Large intestine (tissue), 3 donors: ENCODE measurements at regions not wholly inside any gene's neighbourhood (a gene's known extent, or its start where the extent isn't known, plus 50 kb on each side); places are given as distances from the start of the nearest gene placed in this dataset.
A peak's percentile ranks its signal among the peaks of the same experiment; 100 is the strongest.

Experiments
- DNase-seq, 2 donors: peaks; one replicate each; pipeline versions ENCODE4 v3.0.0 to v3.0.0-alpha.2; 2013
- H3K27ac ChIP-seq: one replicate; pipeline ENCODE4 v1.5.1; 2013; ENCODE audit warnings: low read length
- H3K27me3 ChIP-seq: 2 replicates; pipeline ENCODE4 v1.6.1; 2013; ENCODE audit warnings: low read length; ENCODE audit not compliant: control insufficient read depth, insufficient read depth
- H3K36me3 ChIP-seq: 2 replicates; pipeline ENCODE4 v1.6.1; 2013; ENCODE audit warnings: low read length; ENCODE audit not compliant: control insufficient read depth, insufficient read depth
- H3K4me1 ChIP-seq: one replicate; pipeline ENCODE4 v1.6.1; 2013; ENCODE audit warnings: low read length; ENCODE audit not compliant: control insufficient read depth, insufficient read depth
- H3K4me3 ChIP-seq: one replicate; pipeline ENCODE4 v1.5.1; 2013; ENCODE audit warnings: low read length
- H3K9me3 ChIP-seq: one replicate; pipeline ENCODE4 v1.6.1; 2013; ENCODE audit warnings: mild to moderate bottlenecking, low read depth, low read length, moderate library complexity; ENCODE audit not compliant: control insufficient read depth
- WGBS: methylation state at CpG from one replicate; pipeline ENCODE4 v1.1.5; 2013; ENCODE audit warnings: low lambda C conversion rate; ENCODE audit not compliant: insufficient coverage; 5-methylcytosine and 5-hydroxymethylcytosine counted together

DNA sequence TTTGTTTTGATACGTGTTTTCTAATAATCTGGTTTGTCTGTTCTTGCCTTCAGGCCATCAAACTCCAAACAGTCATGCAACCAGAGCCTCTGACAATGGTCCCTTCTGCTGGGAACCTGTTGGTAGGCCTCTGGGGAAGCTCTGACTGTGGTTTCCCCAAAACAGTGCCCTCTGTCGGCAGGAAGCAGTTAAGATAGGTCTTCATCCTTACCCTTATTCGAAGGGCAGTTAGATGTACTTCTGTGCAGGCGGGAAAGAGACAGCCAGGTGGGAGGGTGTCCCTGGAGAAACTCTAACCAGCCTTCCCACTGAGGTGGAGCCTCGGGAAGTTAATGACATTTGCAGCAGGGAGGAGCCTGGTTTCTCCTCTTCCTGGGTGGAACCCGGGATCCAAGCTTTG lies 81.6 kb upstream of the CHMP2B start:
- Histone ChIP-seq H3K27me3 (no peaks in the 10 kb centered on the region), H3K4me1 (no peaks in the 10 kb centered on the region), H3K36me3 (no peaks in the 10 kb centered on the region), H3K4me3 (no peak overlapping the region), H3K27ac (no peak overlapping the region), H3K9me3 (peaks cover 11% of the 10 kb centered on the region)
- no CpG with 5 or more reads among the region's 6 CpGs for WGBS
- no peak for DNase-seq

DNA sequence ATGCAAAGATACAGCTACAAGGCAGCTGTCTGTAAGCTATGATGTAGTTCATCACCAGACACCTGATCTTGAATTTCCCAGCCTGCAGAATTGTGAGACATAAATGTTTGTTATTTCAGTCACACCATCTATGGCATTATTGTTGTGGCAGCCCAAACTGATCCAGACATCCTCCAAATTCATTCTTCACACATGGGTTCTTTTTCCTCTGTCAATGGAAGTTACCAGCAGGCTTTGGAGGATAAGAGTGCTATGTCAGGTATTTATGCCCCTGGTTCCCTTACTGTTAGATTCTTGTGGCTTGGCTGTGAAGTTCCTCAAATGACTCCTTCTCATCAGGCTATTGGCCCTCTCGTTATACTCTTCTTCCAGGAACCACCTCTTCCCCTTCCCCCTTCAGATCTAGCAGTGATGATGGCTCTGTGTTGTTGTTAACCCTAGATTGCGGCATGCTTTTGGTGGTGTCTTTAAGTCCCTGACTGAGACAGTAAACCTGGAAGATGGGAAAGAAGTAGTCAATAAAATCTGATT lies 91.0 kb upstream of the CHMP2B start:
- no peak overlapping the region for H3K27ac ChIP-seq
- DNase-seq = no peak
- WGBS = no CpG with 5 or more reads among the region's 2 CpGs

DNA sequence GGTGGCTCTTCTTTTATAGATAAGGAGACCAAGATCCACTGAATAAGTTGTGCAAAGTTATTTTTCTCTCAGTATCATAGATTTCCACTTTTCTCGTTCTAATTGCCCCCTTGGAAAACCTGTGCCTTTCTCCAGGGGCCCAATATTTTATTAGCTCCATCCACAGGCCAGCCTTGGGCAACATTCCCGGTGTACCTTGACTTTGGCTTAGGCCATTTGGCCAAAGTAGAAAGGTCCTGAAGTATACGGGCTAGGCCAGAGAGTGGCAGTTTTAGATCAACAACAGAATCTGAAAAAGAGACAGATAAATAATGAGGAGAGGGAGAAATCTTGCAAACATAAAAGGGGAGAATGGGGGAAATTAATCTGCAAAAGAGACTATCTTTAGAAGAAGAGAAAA lies 91.7 kb upstream of the CHMP2B start:
- H3K27ac ChIP-seq = no peak overlapping the region
- no peaks in the 10 kb centered on the region for H3K9me3 ChIP-seq
- H3K36me3 ChIP-seq = no peaks in the 10 kb centered on the region
- 94% methylated on average over 2 of the region's 3 CpGs for WGBS
- no peaks in the 10 kb centered on the region for H3K27me3 ChIP-seq
- no peak overlapping the region for H3K4me3 ChIP-seq
- no peaks in the 10 kb centered on the region for H3K4me1 ChIP-seq
- no peak for DNase-seq

More for the DNA sequence above, 91.0 kb upstream of the CHMP2B start:
- Histone ChIP-seq H3K4me1 (no peaks in the 10 kb centered on the region), H3K36me3 (no peaks in the 10 kb centered on the region), H3K4me3 (no peak overlapping the region), H3K9me3 (peaks cover 5% of the 10 kb centered on the region), H3K27me3 (no peaks in the 10 kb centered on the region)

DNA sequence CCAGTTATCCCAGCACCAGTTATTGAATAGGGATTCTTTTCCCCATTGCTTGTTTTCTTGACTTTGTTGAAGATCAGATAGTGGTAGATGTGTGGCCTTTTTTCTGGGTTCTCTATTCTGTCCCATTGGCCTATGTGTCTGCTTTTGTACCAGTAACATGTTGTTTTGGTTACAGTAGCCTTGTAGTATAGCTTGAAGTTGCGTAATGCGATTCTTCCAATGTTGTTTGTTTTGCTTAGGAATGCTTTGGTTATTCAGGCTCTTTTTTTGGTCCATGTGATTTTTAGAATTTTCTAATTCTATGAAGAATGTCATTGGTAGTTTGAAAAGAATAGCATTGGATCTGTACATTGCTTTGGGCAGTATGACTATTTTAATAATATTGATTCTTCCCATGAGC lies 94.3 kb upstream of the CHMP2B start:
- H3K4me1 ChIP-seq = no peaks in the 10 kb centered on the region
- no CpG with 5 or more reads among the region's 2 CpGs for WGBS
- H3K27ac ChIP-seq = no peak overlapping the region
- H3K9me3 ChIP-seq = no peaks in the 10 kb centered on the region
- no peak overlapping the region for H3K4me3 ChIP-seq
- no peaks in the 10 kb centered on the region for H3K27me3 ChIP-seq
- H3K36me3 ChIP-seq = no peaks in the 10 kb centered on the region
- no peak for DNase-seq

DNA sequence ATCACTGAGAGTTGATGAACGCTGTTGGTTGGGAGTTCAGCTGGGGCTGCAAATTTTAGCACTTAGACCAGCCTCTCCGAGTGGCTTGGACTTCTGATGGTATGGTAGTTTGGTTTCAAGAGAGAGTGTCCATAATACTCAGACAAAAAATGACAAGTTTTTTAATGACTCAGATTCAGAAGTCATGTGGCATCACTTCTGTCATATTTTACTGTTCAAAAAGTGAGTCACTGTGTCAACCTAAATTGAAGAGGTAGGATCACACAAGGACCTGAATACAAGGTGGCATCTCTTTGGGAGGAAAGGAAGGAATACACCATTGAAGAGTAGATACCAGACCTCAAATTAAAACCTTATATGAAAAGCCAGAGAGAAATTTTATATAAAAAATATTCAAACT lies 99.1 kb upstream of the CHMP2B start:
- H3K36me3 ChIP-seq = no peaks in the 10 kb centered on the region
- no peaks in the 10 kb centered on the region for H3K9me3 ChIP-seq
- H3K27ac ChIP-seq = no peak overlapping the region
- H3K4me3 ChIP-seq = no peak overlapping the region
- H3K27me3 ChIP-seq = no peaks in the 10 kb centered on the region
- H3K4me1 ChIP-seq = no peaks in the 10 kb centered on the region
- no peak for DNase-seq
- no CpG with 5 or more reads among the region's 2 CpGs for WGBS

DNA sequence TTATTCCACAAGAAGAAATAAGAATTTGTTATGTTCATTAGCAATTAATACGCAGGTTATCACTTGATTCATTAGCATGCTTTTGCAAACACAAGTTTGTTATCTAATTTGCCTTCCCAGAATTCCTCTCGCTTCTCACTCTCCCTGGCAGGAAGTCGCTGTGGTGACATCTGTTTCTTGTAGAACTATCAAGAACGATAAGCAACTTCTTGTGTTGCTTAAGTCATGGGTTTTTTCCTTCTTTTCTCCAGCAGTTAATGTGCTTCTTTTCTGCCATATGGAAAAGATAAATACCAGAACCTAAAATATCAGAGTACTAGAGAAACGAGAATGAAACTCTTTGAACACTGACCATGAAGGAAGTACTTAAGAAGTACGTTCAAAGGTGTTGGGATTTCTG lies 99.8 kb upstream of the CHMP2B start:
- no peak overlapping the region for H3K27ac ChIP-seq
- WGBS = 88% methylated on average over 6 of the region's 6 CpGs

DNA sequence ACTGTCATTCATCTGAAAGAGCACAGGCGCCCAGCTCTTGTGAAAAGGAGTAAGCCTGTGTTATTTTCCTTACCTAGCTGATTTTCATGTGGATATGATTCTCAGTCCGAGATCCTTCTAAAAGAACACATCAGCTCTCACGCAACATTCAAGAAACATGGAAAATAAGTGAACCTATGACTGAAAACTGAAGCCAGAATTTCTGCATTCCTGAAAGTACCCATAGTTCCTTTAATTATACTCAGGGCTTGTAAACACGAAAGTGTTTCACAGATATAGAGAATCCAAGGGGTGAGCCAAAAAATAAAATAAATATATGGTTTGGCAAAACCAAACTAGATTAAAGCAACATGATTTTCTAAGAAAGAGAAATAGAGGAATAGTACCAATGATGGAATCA lies 100.8 kb upstream of the CHMP2B start:
- WGBS = no CpG with 5 or more reads among the region's 4 CpGs
- H3K4me1 ChIP-seq = no peaks in the 10 kb centered on the region
- H3K27me3 ChIP-seq = no peaks in the 10 kb centered on the region
- DNase-seq = no peak
- H3K9me3 ChIP-seq = no peaks in the 10 kb centered on the region
- no peak overlapping the region for H3K27ac ChIP-seq
- H3K36me3 ChIP-seq = no peaks in the 10 kb centered on the region
- no peak overlapping the region for H3K4me3 ChIP-seq

More for the DNA sequence above, 99.8 kb upstream of the CHMP2B start:
- H3K36me3 ChIP-seq = no peaks in the 10 kb centered on the region
- no peak overlapping the region for H3K4me3 ChIP-seq
- H3K27me3 ChIP-seq = no peaks in the 10 kb centered on the region
- no peak for DNase-seq
- H3K4me1 ChIP-seq = no peaks in the 10 kb centered on the region
- no peaks in the 10 kb centered on the region for H3K9me3 ChIP-seq

DNA sequence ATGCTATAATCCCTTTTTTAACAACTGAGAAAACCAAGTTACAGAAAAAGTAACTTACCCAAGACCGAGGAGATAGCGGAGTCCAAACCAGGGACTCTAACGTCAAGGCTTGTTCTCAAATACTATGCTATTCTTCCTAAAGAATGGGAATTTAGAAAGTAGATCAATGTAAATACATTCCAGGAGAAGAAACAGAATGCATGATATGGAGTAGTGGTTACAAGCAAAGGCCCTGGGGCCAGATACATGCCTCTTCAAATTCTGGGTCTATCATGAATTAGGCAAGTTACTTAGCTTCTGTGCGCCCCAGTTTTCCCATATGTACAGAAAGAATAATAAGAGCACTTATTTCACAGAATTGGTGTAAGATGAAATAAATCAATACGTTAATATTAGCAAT lies 102.0 kb upstream of the CHMP2B start:
- no CpG with 5 or more reads among the region's 5 CpGs for WGBS

DNA sequence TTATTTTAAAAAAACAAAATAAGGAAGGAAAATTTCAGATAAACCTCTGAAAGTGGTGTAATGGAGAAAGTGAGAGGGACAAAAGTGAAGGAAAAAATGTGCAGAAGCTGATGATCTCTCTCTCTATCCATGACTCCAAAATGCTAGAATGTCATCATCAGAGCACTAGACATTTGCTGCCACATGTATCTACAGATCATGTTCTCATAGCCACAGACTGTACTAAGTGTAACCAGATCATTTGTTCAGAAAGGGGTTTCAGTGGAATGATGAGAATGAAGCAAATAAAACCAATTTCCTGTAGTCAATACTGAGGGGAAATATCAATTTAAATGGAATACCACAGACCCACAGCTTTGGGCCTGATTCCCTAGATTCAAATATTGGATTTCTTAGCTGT lies 104.3 kb upstream of the CHMP2B start:
- H3K27ac ChIP-seq = no peak overlapping the region
- H3K36me3 ChIP-seq = no peaks in the 10 kb centered on the region
- no peak for DNase-seq

More for the DNA sequence above, 102.0 kb upstream of the CHMP2B start:
- H3K4me1 ChIP-seq = no peaks in the 10 kb centered on the region
- H3K27ac ChIP-seq = no peak overlapping the region
- no peak overlapping the region for H3K4me3 ChIP-seq
- no peaks in the 10 kb centered on the region for H3K27me3 ChIP-seq
- no peak for DNase-seq
- no peaks in the 10 kb centered on the region for H3K9me3 ChIP-seq
- no peaks in the 10 kb centered on the region for H3K36me3 ChIP-seq

DNA sequence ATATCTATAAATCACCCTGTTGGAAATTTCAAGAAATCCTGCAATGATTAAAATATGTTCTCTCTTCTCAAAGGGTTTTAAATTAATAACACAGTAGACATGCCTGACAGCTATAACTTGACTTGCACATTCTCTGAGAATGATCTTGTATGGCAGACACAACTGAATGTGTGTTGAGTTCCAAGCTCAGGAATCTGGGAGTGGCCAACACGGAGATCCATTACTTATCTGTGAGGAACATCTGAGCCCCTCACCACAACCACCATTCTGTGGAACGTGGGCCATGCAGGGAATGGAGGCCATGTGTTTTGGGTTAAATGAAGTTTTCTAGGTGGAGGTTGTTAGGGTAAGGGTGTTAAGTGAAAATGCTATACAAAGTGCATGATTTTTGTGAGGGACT lies 105.3 kb upstream of the CHMP2B start:
- Histone ChIP-seq H3K27ac (no peak overlapping the region), H3K36me3 (no peaks in the 10 kb centered on the region), H3K27me3 (no peaks in the 10 kb centered on the region), H3K4me1 (no peaks in the 10 kb centered on the region), H3K4me3 (no peak overlapping the region), H3K9me3 (no peaks in the 10 kb centered on the region)
- WGBS = no CpG with 5 or more reads among the region's 2 CpGs
- no peak for DNase-seq

More for the DNA sequence above, 104.3 kb upstream of the CHMP2B start:
- Histone ChIP-seq H3K9me3 (no peaks in the 10 kb centered on the region), H3K4me1 (no peaks in the 10 kb centered on the region), H3K27me3 (no peaks in the 10 kb centered on the region), H3K4me3 (no peak overlapping the region)

DNA sequence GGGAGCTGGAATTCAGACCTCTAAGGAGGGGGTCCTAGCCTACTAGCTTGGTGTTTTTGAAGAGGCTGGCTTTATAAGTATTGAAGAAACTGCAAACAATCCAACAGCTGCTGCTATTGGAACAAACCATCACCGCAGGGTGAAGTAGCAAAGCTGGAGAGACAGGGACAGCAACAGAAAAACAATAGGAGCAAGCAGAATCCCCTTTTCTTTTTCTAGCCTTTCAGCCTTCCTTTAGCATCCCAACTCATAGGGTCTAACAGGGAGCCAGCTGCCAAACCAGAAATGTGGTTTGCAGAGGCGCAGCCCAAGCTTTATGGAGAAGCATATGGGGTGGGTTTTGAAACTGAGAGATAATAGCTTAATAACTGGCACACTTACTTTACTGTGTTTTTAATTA lies 106.2 kb upstream of the CHMP2B start:
- no peaks in the 10 kb centered on the region for H3K36me3 ChIP-seq
- no peak overlapping the region for H3K4me3 ChIP-seq
- DNase-seq = peak in 1 of 2 donors; percentile 4
- no peaks in the 10 kb centered on the region for H3K4me1 ChIP-seq
- no peaks in the 10 kb centered on the region for H3K9me3 ChIP-seq
- no peaks in the 10 kb centered on the region for H3K27me3 ChIP-seq
- no CpG with 5 or more reads among the region's 2 CpGs for WGBS
- H3K27ac ChIP-seq = no peak overlapping the region
